RCC 7860 (cell line): ENCODE measurements at regions not wholly inside any gene's neighbourhood (a gene's known extent, or its start where the extent isn't known, plus 50 kb on each side); places are given as distances from the start of the nearest gene placed in this dataset.
"Not testable (repeated sequence)": the region's sequence is repeated elsewhere in the genome, so short reads cannot be mapped to it uniquely, and the experiment has no call there.

Experiments
- DNase-seq: peaks from one replicate; pipeline ENCODE4 v3.0.0-alpha.2; 2015; ENCODE audit warnings: low spot score
- FAIRE-seq: peaks from 2 replicates; lab custom pipeline; 2012; peaks lifted over from hg19 to GRCh38; lab: Jason Lieb, UNC

DNA sequence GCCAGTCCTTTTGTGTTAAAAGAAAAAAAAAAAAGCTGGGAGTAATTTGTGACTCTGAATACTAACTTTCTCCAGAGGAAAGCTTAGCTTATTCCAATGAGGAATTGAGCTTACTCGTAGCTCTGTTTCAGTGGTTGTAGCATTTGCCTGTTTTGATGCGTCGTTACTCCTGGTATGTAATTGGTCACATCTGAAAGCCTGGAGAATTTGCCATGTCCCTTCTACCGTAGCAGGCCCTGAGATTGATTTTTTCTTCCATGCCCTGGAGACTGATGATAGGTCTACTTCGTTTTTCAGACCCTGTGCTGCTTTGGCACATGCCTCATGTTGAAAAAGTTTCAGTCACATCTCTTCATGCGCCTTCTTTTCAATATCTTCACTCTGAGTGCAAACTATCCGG lies 1103.0 kb downstream of the PLA2G4A start:
- DNase-seq = no peak
- no peak for FAIRE-seq

DNA sequence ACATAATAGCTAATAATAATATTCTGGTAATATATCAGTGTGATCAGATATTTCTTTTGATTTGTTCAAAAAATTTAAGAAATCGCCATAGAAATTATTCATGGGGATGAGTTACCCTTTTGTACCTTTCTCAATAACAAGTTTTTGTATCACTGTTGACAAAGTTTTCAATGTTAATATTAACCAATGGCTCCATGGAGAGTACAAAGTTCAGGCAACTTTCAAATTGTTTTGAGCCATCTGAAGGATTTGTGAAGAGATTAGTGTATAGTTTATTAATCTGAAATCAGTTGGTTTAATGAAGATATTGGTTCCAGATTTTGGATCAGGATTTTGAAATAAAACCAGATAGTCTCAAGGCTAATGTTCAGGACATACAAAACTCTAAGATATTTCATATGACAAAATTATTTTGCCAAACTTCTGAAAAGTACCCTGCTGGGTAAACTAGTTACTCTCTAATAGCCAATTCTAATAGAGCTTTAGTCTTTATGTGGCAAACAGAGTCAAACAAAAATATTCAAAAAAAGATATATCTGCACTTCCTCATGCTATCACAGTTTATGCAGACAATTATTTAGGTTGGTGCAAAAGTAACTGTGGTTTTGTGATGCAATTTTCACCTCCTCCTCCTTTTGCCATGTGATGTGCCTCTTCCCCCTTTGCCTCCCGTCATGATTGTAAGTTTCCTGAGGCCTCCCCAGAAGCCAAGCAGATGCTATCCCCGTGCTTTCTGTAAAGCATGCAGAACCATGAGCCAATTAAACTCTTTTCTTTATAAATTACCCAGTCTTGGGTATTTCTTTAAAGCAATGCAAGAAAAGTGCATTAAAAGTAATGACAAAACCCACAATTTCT lies 1105.0 kb downstream of the PLA2G4A start:
- no peak for FAIRE-seq
- no peak for DNase-seq

DNA sequence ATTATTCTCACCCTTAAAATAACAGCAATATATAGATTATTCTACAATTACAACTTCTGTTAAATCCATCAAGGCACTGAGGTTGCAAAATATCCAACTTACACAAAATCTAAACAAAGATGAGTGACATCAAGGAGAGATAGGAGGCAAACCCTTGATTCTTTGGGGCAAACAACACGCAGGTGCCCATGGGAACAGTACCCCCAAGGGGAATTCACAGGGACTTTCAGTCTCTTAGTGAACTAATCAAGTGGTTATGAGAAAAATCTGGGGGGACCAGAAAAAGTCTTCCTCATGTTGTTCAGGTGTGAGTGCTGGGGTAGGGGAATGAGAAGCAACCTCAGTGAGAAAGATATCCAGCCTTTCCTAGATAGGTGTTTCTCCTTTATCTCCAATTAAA lies 1107.9 kb downstream of the PLA2G4A start:
- FAIRE-seq (no peak), DNase-seq (no peak)

DNA sequence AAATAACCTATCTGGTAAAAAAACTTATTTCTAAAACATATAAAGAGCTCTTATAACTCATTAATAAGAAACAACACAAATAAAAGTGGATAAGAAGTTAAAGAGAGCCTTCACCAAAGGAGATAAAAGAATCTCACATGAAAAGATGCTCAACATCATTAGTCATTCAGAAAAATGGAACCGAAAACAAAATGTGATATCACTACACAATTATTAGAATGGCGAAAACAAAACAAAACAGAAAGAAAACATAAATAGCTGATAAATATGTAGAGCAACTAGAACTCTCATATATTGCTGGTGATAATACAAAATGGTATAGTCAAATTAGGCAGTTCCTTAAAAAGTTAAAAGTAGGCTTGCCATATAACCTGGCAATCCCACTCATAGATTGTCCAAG lies 1109.3 kb downstream of the PLA2G4A start:
- DNase-seq (no peak), FAIRE-seq (no peak)

DNA sequence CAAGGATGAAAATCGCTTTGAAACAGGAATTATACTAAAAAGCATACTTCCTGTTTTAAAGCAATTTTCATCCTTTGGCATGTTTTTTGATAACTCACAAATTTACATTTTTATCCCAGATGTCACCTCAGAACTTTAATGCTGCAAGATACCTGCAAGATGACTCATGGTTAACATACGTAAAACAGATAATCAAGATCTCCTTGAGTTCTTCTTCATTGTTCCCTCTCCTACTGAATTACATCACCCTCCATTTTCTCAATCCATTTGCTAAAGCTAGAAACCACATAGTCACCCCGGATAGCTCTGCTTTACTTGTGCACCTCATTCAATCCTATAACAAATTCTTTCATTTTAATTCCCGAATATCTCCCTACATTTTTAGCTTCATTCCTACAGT lies 1114.2 kb downstream of the PLA2G4A start:
- FAIRE-seq (no peak), DNase-seq (no peak)

DNA sequence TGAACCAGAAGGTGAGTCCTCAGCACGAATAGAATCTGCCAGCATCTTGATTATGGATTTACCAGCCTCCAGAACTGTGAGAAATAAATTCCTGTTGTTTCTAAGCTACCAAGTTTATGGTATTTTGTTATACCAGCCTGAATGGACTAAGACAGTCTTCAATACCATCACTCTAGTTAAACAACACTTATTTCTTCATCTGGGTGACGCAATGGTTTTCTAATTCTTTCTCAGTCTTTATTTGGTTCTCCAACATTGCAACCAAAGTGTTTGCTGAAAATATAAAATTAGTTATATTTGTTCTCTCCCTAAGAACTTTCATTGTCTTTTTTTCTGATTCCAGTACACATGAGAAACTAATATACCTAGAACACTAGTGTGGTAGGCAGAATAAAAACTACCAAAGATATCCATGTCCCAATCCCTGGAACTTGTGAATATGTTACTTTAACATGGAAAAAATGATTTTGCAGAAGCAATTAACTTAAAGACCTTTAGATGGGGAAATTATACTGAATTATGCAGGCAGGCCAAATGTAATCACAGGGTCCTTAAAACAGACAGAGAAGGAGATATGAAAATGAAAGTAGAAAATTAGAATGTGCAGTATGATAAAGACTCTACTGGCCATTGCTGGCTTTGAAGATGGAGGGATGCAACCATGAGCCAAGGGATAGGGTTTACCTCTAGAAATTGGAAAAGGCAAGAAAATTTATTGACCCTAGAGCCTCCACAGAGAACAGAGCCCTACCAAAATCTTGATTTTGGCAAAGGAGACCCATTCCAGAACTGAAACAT lies 1115.1 kb downstream of the PLA2G4A start:
- FAIRE-seq (no peak), DNase-seq (no peak)

DNA sequence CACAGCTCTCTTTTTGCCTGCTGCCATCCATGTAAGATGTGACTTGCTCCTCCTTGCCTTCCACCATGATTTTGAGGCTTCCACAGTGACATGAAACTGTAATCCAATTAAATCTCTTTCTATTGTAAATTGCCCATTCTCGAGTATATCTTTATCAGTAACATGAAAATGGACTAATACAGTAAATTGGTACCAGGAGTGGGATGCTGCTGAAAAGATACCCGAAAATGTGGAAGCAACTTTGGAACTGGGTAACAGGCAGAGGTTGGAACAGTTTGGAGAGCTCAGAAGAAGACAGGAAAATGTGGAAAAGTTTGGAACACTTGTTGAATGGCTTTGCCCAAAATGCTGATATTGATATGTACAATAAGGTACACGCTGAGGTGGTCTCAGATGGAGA lies 1117.9 kb downstream of the PLA2G4A start:
- not testable (repeated sequence) for DNase-seq, FAIRE-seq

DNA sequence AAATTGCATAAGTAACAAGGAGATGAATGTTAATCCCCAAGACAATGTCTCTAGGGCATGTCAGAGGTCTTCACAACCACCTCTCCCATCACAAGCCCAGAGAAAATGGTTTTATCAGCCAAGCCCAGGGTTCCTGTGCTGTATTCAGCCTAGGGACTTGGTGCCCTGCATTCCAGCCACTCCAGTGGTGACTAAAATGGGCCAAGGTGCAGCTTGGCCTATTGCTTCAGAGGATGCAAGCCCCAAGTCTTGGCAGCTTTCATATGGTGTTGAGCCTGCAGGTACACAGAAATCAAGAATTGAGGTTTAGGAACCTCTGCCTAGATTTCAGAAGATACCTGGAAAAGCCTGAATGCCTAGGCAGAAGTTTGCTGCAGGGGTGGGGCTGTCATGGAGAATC lies 1118.6 kb downstream of the PLA2G4A start:
- no peak for FAIRE-seq
- no peak for DNase-seq

DNA sequence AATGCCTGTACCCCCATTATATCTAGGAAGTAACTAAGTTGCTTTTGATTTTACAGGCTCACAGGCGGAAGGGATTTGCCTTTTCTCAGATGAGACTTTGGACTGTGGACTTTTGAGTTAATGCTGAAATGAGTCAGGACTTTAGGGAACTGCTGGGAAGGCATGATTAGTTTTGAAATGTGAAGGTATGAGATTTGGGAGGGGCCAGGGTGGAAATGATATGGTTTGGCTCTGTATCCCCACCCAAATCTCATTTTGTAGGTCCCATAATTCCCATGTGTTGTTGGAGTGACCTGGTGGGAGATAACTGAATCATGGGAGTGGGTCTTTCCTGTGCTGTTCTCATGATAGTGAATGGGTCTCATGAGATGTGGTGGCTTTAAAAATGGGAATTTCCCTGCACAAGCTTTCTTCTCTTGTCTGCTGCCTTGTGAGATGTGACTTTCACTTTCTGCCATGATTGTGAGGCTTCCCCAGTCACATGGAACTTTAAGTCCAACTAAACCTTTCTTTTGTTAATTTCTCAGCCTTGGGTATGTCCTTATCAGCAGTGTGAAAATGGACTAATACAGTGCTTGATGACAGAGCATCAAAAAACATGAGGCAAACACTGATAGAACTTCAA lies 1119.5 kb downstream of the PLA2G4A start:
- no peak for DNase-seq
- no peak for FAIRE-seq

DNA sequence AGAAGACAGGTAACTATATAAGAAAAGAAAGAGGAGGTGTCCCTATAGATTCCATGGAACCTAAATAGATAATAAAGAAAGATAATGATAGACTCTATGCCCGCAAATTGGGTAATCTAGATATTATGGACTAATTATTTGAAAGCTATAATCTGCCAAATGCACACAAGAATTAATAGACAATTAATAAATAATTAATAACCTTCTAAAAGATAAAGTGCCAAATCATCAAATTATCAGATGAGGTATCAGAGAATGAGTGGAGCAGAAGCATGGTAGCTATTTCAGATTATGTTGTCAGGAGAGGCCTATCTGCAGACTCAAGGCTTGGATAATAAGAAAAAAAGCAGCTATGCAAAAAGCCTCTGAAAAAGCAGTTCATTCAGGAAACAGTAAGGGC lies 1120.8 kb downstream of the PLA2G4A start:
- FAIRE-seq (no peak), DNase-seq (no peak)

DNA sequence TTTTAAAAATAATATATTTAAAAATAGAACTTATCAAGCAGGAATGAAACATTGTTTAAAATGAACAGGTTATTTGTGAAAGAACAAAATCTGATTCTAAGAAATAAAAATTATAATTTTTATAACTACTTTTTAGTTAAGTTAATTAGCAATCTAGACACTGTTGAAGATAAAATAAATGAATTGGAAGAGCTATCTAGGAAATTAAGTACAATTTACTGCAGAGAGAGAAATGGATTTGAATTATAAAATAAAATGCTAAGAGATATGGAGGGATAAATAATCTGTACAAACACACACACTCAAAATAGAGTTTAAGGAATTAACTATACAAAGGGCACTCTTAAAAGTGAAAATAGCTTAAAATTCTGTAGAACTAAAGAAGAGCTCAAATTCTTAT lies 1123.1 kb downstream of the PLA2G4A start:
- DNase-seq = no peak
- no peak for FAIRE-seq

DNA sequence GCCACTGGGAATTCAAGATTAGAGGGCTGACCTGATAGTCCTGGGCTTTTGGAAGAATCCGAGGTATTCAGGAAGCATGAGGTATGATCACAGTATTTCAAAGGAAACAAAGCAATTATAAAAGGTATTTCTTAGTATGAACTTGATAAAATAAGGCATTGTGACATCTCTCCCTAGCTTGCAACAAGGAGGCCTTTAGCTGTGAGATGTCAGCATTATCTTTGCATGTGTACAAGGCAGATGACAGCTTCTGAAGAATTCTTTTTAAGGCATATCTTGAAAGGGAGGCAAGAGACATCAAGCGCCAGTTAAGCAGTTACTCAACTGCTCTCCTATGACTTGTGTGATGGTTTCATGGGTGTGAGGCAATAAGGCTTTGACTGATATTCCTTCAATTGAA lies 1123.7 kb downstream of the PLA2G4A start:
- no peak for DNase-seq
- FAIRE-seq = no peak

DNA sequence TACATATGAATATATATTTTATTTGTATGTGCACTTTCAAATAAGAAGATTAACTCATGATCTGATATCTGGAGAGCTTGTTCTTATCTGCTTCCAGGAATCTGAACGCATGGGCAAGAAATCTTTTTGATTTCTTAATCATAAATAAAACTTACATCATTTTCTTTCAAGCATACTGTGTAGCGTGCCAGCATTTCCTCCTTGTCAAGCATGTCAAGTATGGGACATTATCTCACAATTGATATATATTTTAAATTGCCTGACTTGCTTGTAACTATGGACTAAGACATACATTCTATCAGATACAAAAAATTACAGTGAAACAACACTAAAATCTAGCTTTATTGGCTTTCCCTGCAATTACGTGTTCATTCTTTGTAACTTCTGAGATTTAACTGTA lies 1128.2 kb downstream of the PLA2G4A start:
- FAIRE-seq = no peak
- DNase-seq = no peak

DNA sequence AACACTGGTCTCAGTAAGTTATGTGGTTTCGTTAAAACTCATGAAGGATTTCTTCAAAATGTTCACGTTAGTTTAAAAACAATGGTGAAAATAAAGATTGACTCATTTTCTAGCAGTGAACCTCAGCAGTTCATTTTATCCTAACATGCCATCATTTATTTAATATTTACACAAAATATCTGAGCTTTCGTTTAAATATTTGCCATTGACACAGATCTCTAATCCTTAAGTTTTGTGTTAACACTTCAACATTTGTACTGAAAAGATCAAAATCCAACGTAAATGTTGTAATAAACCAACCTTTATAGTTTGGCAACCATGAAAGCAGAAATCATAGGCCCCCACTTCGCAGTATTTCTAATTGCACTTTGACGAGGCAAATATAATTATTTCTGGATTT lies 1129.5 kb downstream of the PLA2G4A start:
- DNase-seq (no peak), FAIRE-seq (no peak)

DNA sequence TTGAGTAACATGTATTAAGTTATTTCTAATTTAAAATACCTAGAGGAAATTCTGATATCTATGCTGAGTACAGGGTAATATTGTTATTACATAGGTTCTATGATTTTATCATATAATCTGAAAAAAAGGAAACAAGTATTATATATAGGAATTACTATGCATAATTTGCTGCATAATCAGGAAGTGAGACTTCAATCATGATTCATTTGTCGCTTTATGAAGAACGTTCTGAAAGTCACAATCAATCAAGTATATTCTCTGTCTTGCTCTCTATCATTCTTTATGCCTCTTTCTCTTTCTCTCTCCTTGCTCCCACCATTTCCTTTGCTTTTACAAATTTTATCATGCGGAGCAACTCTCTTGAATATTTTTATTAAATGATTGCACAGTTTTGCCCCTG lies 1130.3 kb downstream of the PLA2G4A start:
- FAIRE-seq (no peak), DNase-seq (no peak)

DNA sequence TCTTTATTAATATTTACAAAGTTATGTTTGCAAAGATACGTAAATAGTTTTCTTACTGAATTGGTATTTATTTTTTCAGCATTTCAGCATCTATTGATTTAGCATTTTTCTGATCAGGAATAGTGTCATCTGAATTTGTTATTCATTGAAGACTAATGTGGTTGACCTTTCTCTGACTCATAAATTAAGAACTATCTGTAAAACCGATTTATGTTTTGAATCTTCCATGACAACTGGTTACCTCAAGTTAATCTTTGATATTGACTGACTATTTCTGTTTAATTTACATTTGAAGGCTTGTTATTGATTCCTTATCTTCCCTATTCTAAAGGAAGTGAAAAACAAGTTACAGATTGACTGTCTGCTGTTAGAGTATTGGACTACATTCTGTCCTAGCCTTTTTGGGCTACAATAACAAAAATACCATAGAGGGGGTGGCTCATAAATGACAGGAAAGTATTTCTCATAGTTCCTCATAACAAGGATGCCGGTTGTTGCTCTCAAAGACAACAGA lies 1131.4 kb downstream of the PLA2G4A start:
- no peak for DNase-seq
- no peak for FAIRE-seq

DNA sequence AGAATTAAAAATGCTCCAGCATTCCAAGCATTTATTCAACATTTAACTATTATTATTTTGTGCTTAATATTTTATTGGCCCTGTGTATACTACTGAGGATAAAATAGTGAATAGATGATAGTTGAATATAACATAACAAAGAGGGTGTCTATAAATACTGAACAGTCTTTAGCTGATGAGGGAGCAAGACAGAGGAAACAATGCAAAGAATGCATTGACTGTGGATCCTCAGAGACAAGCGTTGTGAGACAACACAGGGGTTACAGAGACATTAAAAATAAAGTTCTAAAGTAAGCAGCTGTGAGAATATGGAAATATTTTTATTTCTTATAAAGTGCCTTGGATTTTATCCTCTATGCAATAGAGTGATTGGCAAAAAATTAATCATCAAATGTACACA lies 1133.1 kb downstream of the PLA2G4A start:
- FAIRE-seq (no peak), DNase-seq (no peak)

DNA sequence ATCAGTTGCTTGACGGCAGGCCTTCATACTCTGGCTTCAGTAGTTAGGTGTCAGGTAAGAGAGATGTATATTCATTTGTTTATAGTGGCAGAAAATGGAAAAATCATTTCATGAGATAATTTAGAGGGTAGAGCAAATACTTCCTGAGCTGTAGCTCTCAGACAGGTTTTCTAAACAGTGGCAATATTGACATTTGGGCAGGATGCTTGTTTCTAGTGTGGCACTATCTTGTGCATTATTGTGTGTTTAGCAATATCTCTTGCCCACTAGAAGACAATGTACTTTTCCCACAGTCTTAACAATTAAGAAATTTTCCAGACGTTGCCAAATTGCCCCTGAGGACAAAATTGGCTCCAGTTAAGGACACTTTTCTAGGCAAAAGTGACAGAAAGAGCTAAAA lies 1143.1 kb downstream of the PLA2G4A start:
- no peak for FAIRE-seq
- no peak for DNase-seq

DNA sequence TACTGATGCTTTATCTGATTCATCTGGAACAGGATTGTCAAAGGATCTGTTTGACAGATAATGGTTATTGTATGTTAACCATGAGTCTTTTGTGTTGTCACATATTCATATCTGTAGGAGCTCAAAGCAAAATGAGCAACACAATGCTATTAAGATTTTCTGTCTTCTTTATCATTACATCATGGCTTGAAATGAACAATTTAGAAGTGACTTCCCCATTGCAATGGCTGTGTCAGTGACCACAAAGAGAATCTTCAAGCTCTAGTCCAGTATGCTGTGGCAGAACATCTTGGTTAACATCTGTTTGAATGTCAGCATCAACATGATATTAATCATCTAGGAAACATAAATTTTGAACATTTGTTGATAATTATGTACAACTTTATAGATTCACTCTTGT lies 1148.5 kb downstream of the PLA2G4A start:
- DNase-seq = no peak
- no peak for FAIRE-seq

DNA sequence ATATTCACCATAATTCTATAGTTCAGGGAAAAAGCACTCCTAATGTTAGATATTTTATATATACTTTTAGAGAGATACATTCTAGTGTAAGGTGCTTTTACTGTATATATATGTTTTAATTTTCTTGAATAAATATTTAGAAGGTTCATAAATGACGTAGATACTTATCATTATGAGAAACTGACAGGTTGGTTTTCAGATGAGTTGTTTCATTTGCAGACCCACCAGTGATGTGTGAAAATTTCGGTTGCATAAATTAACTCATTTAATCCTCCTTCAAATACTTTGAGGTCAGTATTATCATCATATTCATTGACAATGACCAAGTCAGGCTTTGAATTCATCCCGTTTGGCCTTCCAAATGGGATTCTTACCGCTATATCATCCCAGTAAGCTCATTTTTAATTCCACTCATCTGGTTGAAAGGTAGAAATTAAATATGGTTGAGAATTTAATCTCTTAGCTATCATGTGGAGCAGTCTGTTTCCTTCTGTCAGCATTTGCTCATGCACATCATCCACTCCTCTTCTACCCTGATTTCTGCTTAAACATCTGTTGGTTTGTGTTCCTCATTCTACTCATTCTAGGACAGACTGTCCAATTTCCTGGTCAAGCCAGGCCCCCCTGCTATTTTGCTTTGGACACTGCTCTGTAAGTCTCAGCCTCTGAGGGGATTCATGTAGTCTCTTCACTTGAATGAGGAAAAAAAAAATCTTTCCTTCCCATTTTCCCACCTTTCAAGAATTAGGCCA lies 1156.6 kb downstream of the PLA2G4A start:
- FAIRE-seq (no peak), DNase-seq (no peak)
